NCI-H460 (cell line): ENCODE measurements at regions not wholly inside any gene's neighbourhood (a gene's known extent, or its start where the extent isn't known, plus 50 kb on each side); places are given as distances from the start of the nearest gene placed in this dataset.

Experiments
- DNase-seq: peaks from one replicate; pipeline ENCODE4 v3.0.0-alpha.2; 2016; ENCODE audit warnings: low read depth; ENCODE audit errors: extremely low read depth

DNA sequence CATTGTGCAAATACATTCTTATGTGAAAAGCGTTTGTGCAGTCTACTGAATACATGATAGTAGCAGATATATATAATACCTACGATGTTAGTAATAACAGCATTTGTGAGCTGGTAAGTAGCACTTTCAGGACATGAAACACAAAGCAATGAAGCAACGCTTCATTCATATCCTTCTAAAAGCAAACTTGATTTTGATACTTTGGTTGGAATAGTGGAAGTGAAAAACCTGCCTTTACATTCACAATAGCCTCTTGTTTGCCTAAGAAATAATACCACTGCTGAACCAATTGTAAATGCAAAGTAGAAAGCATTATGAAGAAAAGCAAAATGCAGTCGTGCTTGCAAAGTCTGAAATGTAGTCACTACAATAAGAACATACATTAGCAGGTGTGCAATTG, 926.3 kb downstream of the FSTL5 start:
- DNase-seq: no peak

DNA sequence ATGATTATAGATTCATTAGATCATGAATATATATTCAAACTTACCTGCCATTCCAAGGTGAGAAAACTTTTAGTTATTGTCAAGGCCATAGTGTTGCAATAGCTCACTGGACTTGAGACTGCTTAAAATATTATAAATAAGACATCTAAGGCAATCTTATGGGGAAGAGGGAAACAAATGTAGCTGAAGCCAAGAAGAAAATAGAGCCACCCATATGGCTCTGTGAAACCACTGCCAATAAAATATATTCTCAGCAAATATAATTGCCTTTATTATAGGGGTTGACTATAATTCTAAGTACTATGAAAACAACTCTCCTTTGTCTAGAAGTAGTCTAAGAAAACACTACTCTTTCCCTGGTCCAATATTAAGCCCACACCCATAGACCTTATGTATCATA, 938.5 kb downstream of the FSTL5 start:
- no peak for DNase-seq

DNA sequence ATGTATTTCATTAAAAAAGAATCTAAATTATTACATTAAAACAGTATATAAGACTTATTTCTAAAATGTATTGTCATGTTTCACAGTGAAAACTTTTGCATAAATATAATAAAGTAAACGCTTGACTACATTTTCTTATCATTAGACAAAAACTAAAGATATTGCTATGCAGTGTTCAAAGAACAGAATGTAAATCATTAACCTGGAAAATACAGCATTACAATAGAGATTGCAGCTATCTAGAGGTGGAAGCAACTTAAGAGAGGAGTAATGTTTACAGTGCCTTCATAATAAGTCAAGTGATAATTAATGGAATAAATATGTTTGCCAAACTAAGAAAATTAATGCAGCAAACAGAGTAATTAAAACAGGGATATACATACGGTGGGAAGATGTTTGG, 940.9 kb downstream of the FSTL5 start:
- DNase-seq: no peak

DNA sequence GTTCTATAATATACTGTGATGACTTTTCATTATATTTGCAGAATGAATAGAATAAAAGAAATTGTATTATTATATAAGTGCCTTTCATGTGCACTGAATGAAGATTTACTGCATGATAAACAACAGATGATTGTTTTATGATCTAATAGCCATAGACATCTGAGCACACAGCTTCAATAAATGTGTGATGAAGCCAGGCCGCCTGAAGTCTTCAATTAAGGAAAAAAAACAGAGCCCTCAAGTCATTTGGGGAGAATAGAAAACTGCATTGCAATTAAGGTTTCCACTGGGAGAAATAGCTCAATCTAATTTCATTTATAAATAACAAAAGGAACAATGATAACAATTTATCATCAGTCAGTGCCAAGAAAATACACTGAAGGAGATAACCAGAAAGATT, 955.2 kb downstream of the FSTL5 start:
- DNase-seq: no peak

DNA sequence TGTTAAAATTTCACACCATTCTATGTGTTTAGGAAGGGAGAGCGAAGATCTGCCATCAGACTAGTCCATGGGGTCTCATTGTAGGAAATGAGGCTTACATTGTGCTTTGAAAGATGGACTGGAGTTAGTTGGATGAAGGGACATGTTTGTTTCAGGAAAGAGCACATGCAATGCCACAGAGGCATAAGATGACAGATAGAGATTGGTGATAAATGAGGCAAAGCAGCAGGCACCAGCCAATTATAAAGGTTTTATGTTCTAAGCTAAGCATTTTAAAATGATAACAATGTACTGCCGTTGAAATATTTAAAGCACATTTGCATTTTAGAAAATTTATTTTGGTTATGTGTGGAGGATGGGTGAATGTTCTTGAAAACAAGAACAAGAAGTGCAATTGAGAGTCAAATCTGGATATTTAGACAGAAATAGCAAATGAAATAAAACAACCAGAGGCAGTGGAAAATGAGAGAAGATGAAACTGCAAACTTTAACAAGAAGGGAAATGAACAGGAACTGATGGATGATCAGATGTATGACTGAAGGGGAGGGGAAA, 957.2 kb downstream of the FSTL5 start:
- no peak for DNase-seq

DNA sequence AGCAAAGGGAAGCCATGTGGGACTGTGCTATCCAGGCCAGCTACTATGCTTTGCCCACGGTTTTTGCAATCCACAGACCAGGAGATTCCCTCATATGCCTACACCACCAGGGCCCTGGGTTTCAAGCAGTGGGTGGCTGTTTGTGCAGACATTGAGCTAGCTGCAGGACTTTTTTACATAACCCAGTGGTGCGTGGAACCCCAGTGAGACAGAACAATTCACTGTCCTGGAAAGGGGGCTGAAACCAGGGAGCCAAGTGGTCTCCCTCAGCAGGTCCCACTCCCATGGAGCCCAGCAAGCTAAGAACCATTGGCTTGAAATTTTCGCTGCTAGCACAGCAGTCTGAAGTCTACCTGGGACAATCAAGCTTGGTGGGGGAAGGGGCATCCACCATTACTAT, 959.9 kb downstream of the FSTL5 start:
- no peak for DNase-seq

DNA sequence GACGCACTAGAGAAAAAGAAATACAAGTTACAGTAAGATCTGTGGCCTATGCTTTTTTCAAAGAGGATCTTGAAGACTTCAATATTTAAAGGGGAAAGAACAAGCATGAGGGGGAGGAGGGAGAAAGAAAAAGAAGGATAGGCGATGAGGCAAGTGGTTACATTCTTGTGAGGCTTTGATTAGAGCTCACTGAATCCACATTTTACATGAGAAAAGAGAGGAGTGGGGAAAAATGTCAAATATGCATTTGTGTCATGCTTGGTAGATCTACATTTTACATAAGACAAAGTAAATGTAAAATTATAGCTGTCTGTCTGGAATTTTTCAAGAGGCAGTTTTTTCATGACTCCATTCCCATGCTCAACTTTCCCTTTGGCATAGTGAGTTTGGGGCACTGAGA, 965.9 kb downstream of the FSTL5 start:
- DNase-seq: no peak

DNA sequence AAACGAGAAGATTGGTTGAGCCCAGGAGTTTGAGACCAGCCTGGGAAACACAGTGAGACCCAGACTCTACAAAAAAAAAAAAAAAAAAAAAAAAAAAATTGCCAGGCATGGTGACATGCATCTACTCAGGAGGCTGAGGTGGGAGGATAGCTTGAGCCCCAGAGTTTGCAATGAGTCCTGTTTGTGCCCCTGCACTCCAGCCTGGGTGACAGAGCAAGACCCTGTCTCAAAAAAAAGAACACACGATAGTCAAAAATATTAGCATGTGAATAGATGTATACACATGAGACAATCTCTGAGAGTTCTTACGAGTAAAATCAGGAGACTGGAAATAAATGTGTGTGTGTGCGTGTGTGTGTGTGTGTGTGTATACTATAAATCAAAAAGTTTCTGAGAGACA, 966.3 kb downstream of the FSTL5 start:
- DNase-seq: no peak

DNA sequence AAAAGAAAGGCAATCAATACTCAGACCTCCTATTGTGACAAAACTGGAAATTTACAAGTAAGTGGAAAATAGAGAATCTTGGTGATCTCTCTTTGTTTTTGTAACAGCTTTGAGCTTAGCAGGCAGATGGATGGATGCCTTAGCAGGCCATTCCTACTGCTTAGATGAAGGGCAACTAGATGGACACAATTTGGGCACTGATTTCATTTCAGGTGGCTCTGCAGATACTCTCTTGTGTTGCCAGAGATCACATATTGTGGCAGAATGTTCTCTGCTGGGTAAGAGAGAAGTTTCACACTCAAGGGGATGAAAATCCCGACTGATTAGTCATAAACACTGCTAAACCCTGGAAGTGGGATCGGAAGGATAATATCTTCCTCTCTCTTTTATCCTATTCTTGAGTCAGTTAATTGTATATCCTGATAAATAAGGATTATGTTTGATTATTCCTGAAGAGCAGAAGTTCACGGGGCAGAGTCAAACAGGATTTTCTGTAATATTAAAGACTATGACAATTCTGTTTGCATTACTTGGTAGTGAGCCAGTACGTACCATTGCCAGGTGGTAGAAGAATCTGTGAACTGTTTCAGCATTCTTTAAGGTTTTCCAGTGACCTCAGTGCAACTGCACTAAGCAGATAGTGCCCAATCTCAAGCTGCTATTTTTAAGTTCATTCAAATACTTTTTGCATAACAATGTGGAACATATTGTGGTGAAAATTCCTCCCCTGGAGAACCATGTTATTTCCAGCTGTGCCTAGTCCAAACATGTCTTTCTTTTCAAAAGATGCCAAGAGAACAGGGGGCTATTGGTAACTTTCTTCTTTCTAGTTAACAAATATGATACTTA, 974.3 kb downstream of the FSTL5 start:
- no peak for DNase-seq

DNA sequence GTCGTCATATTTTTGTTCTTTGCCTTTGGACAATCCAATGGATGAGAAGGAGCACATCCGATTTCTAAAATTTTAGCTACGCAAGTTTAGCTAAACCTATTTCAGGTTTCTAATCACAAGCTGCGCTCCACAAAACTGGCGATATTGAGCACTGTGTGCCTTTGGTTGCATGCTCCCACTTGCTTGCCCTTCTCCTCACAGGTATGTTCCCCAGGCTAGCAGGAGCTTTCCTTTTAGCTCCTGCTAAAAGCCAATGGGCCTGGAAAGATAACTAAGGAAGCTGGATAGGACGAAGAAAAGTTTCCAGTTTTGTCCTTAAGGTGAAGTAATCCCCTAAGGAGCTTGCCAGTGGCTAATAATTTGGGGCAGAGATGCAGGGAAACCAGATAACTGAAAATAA, 975.2 kb downstream of the FSTL5 start:
- no peak for DNase-seq

DNA sequence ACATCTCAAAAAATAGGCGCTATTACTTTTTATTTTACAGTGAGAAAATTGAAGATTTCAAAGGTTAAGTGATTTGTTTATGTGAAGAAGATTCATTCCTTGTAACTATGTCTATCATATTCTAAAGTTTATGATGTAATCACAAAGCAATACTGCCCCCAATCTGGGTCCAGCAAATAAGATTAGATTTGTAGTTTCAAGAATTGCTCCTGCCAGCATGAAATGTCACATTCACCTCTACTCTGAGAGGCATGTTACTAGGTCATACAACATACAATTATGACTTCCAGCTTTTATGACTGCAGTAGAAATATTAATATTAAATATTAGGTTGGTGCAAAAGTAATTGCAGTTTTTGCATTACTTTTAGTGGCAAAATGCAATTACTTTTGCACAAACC, 976.2 kb downstream of the FSTL5 start:
- DNase-seq: peak; percentile 4

DNA sequence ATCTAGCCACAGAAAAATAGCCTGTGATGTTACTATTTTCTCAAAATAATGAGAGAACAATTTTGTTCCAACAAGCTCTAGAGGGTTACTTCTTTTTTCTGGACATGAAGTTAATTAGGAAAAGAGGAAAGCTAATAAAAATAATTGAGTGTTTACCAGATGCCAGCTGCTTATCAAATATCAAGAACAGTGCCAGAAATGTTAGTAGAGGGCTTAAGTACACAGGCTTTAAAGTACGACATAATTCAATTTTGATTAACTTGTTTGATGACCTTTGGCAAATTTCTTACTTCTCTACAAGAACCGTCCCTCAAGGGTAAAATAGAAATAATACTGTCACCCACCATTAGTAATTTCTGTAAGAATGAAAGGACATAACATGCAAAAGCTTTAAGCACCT, 977.0 kb downstream of the FSTL5 start:
- no peak for DNase-seq

DNA sequence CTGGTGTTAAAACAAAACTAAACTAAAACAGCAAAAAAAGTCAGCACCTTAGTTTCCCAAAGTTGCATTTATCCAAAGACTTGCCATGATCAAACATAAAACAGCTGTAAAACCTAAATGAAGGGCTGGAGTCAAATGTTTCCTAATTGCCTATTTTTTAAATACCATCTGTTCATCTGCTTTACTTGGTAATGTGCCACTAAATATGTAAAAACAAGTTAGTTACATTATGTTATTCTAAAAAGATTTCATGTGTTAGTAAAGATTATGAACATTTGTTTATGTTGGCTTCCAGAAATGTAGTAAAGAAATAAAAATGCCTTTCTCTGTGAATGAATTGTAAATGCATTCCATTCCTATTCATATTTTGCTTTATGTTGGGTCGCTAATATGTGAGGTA, 977.8 kb downstream of the FSTL5 start:
- DNase-seq: no peak

DNA sequence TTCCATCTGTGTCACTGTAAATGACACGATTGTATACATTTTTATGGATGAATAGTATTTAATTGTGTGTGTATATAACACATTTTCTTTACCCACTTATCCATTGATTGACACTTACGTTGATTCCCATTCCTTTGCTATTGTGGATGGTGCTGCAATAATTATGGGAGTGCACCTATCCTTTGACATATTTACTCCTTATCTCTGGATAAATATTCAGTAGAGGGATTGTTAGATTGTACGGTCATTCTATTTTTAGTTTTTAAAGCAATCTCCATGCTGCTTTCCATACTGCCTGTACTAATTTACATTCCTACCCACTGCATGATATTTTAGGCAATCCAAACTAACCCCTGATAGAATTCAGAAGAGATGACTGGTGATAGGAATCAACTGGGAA, 980.1 kb downstream of the FSTL5 start:
- DNase-seq: no peak

DNA sequence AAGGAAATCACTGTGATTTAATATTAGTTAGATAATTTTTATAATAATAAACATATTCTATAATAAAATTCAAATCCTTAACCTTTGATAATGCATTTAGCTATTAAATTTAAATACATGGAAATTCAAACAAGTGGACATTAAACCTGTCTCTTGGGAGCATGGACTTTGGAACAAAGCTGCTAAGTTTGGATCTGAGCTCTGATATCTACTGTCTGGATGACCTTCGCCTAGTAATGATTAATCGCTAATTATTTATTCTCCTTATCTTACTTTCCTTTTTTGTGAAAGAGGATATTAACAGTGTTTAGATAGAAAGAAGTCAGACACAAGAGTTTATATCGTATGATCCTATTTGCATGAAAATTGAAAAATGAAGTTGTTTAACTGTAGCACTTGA, 980.9 kb downstream of the FSTL5 start:
- DNase-seq: no peak

DNA sequence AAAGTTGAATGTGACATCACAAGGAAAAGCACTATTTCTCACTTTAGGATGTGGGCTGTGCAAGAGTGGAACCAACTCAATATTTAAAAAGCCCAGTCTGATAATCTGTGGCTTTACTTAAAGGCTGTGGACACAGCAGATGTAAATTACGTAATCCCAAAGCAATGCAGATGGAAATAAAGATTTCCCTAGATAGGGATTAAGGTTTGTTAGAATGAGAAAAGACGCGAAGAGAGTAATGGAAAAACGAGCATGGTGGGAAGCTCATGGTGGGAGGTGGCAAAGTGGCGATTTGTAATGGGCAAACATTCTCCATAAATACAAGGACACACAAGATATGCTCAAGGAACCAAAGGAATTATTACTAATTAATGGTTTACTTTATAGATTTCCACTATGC, 985.5 kb downstream of the FSTL5 start:
- DNase-seq: no peak

DNA sequence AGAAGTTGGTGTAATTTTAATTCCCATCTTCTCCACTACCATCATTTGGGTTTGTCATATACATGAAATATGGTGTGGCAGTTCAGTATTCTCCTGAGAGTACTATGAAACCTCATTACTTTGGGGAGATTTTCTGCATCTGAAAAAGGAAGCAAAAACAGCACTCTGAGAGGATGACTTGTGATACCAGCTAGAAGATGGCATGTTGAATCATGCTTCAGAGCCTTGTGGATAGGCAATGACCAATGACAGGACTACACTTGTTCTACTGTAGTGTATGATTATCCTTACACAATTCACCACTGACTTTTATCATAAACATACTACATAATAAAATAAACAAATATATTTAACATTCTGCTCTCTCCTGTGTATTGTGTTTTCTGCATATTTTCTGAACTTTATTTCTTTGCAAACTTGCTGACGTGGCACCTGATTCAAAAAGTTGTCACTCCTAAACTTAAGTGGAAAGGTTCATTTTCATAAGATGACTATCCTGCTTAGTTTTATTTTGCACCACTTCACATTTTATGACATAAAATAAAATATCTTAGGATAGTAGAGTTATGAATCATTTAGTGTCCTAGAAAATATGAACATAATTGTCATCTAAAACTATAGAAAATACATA, 991.3 kb downstream of the FSTL5 start:
- no peak for DNase-seq

DNA sequence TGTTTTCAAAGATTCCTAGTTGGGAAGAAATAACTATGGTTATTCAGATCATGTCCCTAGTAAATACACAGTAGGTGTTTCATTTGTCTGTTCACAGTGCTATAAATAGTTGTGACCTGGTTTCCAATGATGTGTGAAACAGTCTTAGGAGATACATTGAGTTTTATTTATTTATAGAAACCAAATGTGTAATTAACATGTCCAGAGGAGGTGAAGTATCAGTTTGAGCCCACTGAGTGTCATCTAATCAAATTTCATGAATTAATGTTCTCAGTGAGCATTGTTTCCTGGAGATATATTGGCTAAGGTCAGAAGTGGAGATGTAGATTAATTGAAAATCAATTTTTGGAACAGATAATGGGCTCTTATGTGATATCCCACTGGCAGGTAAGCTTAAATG, 996.3 kb downstream of the FSTL5 start:
- DNase-seq: no peak

DNA sequence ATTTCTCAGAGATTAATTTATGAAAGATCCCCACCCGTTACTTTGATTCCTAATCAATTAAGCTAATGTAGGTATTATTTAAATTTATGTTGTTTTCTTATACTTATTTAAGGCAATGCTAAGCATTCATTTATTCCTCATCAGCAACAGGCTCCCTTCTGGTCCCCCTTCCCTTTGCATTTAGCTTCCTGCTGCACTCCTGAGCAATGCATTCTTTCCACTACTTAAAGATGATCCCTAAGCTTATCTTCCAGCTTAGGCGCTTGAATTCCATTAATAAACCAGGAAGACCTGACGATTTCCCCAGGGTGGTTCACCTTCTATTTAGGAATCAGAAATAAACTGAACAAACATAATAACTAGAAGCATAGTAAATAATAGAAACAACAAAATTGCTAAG, 1003.1 kb downstream of the FSTL5 start:
- DNase-seq: no peak

DNA sequence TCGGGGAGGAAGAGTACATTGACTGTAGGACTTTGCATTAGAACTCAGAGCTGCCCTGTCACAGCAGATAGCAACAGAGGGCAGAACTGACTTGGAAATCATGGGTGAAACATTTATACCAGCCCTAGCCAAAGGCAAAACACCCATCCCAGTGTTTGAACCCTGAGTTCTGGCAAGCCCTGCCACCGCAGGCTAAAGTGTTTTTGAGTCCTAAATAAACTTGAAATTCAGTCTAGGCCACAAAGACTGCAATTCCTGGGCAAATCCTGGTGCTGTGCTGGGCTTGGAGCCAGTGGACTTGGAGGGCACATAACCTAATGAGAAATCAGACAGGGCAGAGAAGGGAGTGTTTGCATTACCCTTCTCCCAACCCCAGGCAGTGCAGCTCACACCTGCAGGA, 1015.7 kb downstream of the FSTL5 start:
- DNase-seq: no peak

DNA sequence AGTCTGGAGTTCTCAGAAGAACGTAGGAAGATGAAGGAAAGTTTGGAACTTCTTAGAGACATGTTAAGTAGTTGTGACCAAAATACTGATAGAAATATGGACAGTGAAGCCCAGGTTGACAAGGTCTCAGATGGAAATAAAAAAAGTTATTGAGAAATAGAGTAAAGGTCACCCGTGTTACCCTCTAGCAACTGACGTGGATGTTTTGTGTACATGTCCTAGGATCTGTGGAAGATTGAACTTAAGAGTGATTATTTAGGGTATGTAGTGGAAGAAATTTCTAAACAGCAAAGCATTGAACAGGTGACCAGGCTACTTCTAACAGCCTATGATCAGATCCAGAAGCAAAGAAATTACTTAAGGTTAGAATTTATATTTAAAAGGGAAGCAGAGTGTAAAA, 1020.4 kb downstream of the FSTL5 start:
- DNase-seq: no peak

DNA sequence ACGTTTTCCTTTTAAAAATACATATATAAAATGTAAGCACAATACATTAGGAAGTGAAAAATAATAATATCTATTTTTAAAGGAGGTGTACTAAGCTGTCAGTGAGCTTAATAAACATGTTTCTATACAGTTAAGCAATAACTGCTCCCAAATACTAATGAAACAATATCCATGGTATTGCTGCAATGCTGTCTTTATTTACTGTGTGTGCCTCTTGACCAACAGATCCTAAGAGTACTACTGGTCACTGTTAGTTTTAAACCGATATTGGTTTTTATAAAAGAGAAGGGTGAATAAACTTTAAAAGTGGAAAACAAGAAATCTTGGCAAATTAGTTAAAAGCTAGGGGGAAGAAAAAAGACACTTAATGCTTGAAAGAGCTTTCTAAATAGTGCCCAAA, 1029.0 kb downstream of the FSTL5 start:
- no peak for DNase-seq
